Ovary (tissue), 3 donors: ENCODE measurements at regions not wholly inside any gene's neighbourhood (a gene's known extent, or its start where the extent isn't known, plus 50 kb on each side); places are given as distances from the start of the nearest gene placed in this dataset.

Experiments used
- CTCF ChIP-seq, 3 donors: fragments of 450-650 bp in 2 of 3; fragments of 200-600 bp in 1 of 3; IDR thresholded peaks; one replicate each; pipeline versions ENCODE4 v1.5.1 to v1.8.0; 2016 to 2022; ENCODE audit warnings: antibody characterized with exemption in 3 of 3, mild to moderate bottlenecking in 1 of 3
- EP300 ChIP-seq: sonication (generic); formaldehyde crosslinking; IDR thresholded peaks from one replicate; pipeline ENCODE4 v1.6.1; 2017; ENCODE audit warnings: antibody characterized with exemption
- POLR2A ChIP-seq: fragments of 450-650 bp; IDR thresholded peaks from one replicate; pipeline ENCODE4 v1.6.1; 2017; ENCODE audit warnings: antibody characterized with exemption, mild to moderate bottlenecking, moderate library complexity
- donor health status: DM: no; HTN: no; CAD: no.

- TF ChIP-seq POLR2A (no peak), CTCF (IDR thresholded peaks at IDR 0.05) (no peak), EP300 (no peak)
Observed at GRCh38 chrX:113275804-113276203, 435.2 kb upstream of the AMOT start.
